ENCODE measurements at regions not wholly inside any gene's neighbourhood (a gene's known extent, or its start where the extent isn't known, plus 50 kb on each side); places are given as distances from the start of the nearest gene placed in this dataset.
A peak's percentile ranks its signal among the peaks of the same experiment; 100 is the strongest.
"Not testable (repeated sequence)": the region's sequence is repeated elsewhere in the genome, so short reads cannot be mapped to it uniquely, and the experiment has no call there.

DNA sequence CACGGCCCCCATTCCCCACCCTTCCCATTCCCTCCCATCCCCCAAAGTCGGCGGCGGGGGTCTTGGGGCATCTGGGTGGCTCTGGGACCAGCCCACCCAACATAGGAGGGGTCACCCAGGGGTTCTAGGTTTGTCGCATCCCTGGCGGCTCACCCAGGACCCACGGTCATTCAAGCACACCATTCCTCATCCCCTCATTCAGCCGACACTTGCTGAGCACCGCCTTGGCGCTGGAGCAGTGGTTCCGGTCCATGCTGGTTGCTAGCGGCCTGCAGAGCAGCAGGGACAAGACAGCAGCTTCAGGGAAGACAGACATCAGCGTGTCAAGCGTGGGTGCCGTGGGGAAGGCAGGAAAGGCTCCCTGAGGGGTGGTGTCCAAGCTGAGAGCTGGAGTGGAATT, 50.5 kb upstream of the OTOS start:
- DNase-seq (ENCODE audit: low read depth), result no peak

DNA sequence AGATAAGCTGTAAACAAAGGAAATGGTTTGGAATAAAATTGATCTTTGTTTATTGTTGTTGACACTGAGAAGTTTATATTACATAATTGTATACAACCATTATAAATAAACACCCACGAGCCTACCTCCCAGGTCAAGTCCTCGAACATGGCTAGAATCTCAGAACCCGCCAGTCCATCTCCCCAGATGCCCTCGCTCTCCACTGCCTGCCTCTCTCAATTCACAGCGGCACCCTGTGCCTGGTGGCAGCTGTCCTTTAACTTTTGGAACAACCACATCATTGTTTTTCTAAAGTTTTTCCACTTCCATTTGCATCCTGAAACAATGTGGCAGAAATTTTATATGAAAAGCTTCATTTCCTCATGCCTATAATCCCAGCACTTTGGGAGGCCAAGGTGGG, 52.2 kb upstream of the OTOS start:
- DNase-seq (ENCODE audit: low read depth), result no peak

DNA sequence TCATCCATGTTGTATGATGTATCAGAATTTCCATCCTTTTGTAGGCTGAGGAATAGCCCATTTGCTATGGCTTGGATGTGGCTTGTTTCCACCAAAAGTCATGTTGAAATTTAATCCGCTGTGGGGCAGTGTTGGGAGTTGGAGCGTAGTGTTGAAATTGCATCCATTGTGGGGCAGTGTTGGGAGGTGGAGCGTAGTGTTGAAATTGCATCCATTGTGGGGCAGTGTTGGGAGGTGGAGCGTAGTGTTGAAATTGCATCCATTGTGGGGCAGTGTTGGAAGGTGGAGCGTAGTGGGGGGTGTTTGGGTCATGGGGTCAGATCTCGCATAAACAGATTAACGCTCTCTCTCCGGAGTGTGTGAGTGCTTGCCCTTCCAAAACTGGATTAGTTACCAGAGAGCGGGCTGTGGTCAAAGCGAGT, 53.9 kb upstream of the OTOS start:
- DNase-seq (ENCODE audit: low read depth), result not testable (repeated sequence)

DNA sequence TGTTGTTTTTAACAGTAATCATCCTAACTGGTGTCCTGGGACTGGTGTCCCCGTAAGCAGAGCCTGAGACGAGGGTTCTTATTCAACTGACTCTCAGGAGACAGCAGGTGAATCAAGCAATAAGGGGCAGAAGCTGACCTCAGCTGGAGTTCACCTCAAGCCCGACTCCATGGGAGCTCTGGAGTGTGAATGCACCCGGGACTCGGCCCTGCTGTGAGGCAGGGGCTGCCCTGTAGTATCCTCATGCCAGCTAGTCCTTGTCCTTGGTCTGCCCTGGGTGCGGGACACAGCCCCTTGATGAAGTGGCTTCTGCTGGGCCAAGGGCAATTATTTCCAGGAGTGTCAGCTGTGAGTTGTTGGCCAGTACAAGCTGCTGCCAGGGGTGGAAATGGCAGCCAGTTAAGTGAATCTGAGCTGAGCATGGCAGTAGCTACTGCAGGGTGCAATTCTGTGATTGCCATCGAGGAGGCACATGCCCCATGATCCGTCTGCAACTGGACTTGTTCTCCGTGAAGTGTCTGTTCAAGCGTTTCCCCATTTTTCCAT, 54.9 kb upstream of the OTOS start:
- DNase-seq (ENCODE audit: low read depth), result no peak

DNA sequence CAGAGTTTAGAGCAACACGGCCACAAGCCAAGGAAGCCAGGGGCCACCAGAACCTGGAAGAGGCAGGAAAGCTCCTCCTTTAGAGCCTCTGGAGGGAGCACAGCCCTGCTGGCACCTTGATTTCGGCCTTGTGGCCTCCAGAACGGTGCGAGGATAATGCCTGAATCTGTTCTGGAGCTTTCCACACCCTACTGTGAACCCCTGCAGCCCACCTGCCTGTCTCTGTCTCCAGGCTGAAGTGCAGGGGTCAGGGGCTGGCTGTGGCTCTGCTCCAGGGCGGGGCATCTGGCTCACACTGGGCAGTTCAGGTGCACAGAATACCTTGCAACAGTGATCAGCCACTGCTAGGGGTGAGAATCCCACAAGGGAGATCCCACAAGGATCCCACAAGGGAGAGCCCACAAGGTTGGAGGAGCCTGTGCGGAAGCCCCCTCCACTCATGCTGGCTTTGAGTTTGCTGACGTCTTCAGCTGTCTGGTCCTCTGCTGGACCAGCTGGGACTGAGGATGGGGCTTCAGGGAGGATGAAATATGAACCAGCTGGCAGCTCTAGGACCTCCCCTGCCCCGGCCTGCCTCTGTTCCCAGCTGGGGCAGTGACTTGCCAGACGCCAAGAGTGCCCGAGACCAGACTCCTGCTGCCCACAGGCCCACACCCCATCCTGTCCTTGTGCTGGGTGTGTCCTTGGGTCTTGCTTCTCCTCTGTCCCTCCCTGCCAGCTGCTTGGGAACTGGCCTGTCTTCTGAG, 56.4 kb upstream of the OTOS start:
- no peak for DNase-seq (ENCODE audit: low read depth)

DNA sequence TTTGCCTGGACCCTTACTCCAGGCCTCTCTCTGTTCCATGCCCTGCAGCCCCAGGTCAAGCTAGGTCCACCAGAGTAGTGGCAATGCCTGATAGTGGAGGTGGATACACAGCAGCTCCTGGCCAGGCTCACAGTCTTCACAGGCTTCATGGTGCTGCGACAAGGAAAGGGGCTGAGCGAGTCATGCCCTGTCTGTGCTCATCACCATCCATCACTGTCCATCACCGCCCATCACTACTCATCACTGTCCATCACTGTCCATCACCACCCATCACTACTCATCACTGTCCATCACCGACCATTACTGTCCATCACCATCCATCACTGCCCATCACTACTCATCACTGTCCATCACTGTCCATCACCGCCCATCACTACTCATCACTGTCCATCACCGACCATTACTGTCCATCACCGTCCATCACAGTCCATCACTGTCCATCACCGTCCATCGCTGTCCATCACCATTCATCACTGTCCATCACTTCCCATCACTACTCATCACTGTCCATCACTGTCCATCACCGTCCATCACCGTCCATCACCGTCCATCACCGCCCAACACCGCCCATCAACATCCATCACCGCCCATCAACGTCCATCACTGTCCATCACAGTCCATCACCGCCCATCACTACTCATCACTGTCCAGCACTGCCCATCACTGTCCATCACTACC, 57.1 kb upstream of the OTOS start:
- no peak for DNase-seq (ENCODE audit: low read depth)

DNA sequence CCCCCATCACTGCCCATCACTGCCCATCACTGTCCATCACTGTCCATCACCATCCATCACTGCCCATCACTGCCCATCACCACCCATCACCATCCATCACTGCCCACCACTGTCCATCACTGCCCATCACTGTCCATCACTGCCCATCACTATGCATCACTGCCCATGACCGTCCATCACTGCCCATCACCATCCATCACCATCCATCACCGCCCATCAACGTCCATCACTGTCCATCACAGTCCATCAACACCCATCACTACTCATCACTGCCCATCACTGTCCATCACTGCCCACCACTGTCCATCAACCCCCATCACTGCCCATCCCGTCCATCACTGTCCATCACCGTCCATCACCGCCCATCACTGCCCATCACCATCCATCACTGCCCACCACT, 57.8 kb upstream of the OTOS start:
- DNase-seq (ENCODE audit: low read depth), result no peak

DNA sequence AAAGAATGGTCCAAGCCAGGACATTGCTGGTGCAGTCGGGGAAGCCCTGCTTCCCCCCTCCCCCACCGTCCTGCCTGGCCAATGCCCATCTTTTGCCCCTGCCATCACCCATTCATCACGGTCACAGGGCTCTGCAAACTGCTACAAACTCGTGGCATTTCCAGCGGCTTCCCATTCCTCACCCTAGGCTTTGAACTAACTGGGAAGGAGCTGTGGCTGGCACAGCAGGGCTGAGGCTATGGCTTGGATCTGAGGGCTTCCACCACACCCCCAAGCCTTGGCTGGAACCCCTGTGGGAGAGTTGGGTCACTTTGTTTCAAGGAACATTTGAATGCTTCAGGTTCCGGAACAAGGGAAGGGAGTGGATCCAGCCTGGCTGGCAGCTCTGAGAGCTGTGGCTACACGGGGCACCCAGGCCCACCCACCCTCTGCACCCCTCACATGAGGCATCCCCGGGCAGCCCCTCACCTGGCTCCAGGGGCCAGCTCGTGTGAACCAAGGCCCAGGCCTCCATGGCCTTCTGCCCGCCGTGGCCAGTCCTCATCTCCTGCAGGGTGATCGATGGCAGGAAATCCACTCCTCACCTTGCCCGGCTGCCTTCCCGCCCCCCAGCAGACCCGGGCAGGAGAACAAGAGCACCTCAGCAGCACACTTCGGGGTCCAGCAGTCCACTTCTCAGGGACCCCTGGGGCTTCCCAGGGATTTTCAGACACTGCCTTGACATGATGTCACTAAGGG, 58.8 kb upstream of the OTOS start:
- DNase-seq (ENCODE audit: low read depth), result no peak

DNA sequence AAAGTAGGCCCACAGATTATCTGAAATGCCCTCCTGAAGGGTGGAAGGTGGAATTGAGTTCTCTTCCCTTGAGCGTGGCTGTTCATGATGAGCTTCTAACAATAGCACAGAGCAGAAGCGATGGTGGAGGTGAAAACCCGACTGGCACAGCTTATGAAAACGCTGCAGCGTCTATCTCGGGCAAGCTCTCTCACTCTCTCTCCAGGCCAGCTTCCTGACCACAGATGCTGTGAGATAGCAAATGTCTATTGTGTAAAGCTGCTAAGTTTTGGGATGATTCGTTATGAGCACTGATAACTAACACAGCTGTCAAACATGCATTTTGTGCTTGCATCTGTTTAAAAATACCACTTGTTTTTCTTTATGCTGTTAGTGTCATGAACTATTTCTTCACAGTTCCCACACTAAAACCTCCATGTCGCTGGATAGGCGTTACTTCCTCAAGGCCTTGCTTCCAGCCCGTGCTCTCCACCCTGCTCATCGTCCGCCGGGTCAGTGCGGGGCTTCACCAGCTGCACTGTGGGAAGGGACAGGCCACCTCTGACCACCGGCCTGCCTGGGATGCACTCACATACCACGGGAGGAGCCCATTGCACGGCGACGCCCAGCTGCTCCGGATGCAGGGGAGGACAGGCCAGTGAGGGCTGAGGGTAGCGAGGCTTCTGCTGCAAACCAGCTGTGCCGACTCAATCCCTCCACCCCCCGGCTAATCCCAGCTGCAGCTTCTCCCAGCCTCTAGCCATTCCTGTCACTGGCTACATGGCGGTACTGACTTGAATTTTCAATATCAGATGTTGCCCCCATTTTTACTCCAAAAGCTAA, 60.0 kb upstream of the OTOS start:
- no peak for DNase-seq (ENCODE audit: low read depth)

DNA sequence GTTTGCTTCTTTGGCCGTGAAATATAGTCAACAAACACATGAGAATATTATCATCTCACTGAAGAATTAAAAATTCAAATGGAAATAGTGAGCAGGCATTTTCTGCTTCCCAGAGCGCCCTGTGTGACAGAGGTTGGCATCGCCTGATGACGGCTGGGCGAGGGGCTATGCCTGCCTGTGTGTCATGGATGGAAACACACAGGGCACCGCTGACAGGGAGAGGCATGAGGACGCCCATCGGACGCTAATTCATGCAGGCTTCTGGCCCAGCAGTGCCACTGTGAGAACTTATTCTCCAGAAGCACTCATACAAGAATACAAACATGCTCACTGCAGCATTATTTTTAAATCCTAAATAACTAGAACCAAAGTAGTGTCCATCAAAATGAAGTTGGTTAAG, 61.4 kb upstream of the OTOS start:
- DNase-seq (ENCODE audit: low read depth), result no peak

DNA sequence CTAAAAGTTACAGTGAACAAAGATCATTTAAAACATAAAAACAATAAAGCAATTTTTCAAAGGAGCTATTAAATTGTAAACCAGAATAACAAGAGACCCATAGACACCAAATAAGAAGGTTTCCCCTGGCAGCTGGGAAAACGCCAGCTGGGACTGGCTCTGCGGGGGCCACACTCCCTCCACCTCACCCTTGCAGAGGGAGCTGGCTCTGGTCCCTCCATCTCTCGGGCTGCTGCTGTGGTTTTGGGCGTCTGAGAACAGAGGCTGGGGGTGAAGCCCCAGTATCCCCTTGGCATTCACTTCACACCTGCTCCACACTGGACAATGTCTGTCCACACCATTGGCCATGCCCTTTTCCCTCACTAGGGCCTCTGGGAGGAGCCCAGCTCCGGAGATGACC, 62.1 kb upstream of the OTOS start:
- no peak for DNase-seq (ENCODE audit: low read depth)

DNA sequence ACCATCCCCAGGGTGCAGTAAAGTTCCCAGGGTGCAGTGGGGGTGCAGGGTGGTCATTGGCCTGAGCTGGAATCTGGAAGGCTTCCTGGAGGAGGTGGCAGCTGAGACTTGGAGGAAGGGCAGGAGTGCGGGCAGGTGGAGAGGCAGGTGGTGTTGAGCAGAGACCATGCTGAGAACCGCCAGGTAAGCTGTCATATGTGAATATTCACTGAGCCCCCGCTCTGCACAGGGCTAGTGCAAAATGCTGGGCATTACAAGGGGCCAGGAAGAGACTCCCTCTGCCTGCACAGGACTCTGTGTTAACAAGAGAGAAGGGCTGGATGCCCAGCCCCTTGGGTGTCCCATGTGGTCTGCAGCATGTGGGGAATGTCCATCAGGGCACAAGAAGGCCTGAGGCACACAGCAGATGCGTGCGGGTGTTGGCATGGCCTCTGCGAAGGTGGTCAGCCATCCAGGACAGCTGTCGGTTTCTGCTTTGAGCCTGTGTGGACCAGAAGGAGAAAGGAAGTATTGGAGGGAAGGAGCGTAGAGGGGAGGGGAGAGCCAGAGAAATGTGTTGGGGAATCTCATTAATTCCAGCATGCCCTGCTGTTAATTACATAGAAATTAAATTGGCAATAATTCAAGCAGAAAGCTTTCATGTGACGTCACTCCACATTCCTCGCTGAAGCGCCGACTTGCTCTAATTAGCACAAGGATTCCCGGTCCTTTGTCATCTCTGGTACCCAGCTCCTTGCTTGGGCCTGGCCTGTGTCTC, 62.8 kb upstream of the OTOS start:
- DNase-seq (ENCODE audit: low read depth), result no peak

DNA sequence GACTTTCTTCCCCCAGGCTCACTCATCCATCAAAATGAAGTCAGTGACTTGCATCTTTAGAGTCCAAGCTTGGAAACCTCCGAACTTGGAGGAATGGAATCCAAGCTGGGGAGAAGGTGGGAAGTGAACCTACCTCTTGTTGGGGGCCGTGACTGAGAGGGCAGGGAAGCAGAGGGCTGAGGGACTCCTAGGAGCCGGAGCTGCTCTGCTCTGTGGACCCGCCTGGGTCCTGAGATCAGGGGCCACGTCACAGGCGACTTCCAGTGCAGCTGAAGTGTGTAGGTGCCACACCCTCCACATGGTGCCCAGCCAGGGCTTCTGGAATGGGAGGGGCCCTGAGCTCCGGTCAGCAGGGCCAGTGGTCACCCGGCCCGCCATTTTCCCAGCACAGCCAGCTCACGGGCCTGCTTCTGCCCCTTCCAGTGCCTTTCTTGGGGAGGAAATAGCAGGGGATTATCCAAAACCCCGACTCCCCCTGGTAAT, 63.4 kb upstream of the OTOS start:
- no peak for DNase-seq (ENCODE audit: low read depth)

DNA sequence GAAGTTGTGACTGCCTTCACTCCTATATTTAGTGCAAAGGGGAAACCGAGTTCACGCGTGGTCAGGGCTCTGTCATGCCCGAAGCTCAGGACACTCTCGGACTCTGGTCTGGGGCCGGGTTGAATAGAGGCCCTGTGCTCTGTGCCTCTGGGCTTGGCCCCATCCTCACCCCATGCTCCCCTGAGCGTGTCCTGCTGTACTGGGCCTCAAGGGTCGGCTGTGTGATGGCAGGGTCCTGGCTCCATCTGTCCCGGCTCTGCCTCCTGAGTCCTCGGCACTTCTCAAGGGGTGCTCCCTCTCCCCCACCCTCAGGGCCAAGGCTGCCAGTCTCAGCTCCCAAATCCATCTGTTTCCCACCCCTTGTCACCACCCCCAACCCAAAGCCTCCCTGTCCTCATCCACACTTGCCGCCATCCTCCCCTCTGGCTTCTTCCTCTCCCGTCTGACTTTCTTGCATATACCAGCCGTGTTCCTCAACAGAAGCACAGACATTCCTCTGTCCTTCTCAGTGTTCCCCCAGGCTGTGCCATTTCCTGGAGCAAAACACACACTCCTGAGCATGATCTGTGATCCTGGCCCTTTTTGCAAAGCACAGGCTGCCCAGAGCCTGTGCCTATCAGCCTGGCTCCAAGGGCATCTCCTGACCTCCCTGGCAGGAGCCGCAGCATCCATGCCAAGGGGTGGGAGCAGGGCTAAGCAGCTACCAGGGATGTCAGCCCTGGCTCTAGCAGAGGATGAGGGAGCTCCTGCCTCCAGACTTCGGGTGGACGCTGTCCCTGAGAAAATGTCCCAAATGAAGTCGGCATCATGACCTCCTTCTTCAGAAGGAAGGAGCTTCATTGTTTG, 64.2 kb upstream of the OTOS start:
- no peak for DNase-seq (ENCODE audit: low read depth)

DNA sequence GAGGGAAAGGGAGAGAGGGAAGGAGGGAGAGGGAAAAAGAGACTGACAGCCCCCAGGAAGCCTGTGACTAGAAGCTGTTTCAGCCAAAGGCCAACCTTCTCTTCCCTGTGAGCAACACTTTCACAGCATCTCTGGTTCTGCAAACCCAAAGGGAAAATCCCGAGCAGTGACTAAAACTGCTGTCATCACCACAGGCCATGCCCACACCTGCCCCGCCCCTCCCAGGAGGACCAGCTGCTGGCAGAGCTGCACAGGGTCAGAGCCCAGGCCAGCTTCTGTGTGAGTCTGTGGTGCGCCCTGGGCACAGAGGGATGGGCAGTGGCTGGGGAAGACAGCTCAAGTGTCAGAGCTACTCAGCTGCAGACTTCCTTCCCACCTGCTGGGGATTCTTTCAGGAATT, 64.9 kb upstream of the OTOS start:
- peak; percentile 79 for DNase-seq (ENCODE audit: low read depth)

DNA sequence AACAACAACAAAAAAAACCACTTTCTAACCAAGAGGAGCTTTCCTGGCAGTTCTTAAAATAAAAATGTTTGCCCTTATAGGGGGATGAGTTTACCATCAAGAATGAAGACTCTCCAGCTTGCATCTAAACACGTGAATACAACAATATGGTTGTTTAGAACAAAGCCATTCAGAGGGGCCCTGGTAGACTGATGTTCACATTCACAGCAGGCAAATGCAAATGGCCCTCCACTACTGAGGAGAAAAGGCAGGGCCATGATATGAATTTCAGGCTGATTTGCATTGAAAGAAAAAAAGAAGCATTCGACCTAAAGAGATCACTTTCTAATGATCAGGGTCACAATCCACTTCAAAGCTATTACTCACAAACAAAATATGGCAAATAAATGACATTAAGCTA, 65.3 kb upstream of the OTOS start:
- no peak for DNase-seq (ENCODE audit: low read depth)

DNA sequence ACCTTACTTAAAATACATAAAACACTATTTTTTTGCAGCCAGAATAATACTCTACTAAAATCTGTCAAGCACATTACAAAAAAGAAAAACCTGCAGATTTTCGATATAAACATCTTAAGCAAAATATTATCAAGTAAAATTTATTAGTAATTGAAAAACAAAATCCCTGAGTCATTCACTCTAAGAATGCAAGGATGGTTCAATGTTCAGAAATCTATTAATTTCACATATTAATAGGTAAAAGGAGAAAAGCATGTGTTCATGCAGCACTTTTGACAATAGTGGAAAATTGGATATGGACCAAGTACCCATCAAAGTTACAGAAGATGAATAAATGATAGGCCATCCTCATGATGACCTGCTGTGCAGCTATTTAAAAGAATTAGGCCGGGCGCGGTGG, 66.2 kb upstream of the OTOS start:
- no peak for DNase-seq (ENCODE audit: low read depth)

DNA sequence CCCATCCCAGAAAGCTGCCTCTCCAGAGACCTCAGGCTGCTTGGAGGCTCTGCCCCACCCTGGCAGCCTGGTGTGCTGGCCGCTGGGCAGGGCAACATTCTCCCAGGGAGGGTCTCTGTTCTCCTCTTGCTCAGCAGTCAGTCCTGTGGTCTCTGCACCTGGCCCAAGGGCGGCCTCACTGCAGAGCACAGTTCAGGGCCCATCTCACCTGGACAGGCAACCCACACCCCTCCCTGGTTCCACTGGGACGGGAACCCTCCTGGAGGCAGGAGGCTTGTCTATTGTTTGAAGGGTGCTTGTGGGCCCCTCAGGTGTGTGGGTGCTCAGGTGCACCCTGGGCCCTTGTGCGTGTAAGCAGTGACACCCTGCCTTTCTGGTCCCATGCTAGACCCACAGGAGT, 67.2 kb upstream of the OTOS start:
- DNase-seq (ENCODE audit: low read depth), result no peak

DNA sequence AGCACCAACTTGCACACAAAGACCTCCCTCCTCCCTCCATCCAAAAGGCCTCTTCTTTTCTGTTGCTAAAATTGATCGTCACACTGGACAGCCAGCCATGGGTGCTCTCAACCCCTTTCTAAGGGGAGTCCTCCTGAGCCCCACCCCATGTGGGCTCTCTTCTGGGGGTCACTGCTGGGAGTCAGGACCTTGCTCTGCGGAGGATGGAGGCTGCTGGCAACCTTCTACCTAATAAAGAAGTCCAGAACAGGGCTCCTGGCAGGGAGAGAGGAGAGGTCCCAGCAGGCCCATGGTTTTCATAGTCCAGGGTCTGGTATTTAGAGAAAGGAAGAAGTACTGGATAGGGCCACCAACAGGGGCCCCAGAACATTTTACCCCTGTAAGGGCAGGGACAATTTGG, 67.6 kb upstream of the OTOS start:
- no peak for DNase-seq (ENCODE audit: low read depth)
